DND-41 (cell line): ENCODE measurements at regions not wholly inside any gene's neighbourhood (a gene's known extent, or its start where the extent isn't known, plus 50 kb on each side); places are given as distances from the start of the nearest gene placed in this dataset.
"Not testable (repeated sequence)": the region's sequence is repeated elsewhere in the genome, so short reads cannot be mapped to it uniquely, and the experiment has no call there.

Experiments used
- ATAC-seq: fragments of 200-7000 bp; cut with Tn5 transposase; 3 replicates; pipeline ENCODE4 v1.9.1; 2021; ENCODE audit warnings: low read depth; ENCODE audit not compliant: insufficient read depth
- DNase-seq: peaks from one replicate; pipeline ENCODE4 v3.0.0-alpha.2; 2020
- H2AFZ ChIP-seq: 2 replicates; pipeline ENCODE4 v1.6.0; 2012; ENCODE audit warnings: low read depth, low read length
- H3K27ac ChIP-seq: 2 replicates; pipeline ENCODE4 v1.5.1; 2012; ENCODE audit warnings: low read length, inconsistent platforms
- H3K27me3 ChIP-seq: fragments of 200-600 bp; sonication (generic); 2 replicates; pipeline ENCODE4 v1.6.0; 2012; ENCODE audit warnings: low read length, mild to moderate bottlenecking, inconsistent platforms; ENCODE audit not compliant: insufficient read depth, poor library complexity
- H3K36me3 ChIP-seq: 2 replicates; pipeline ENCODE4 v1.5.1; 2012; ENCODE audit warnings: low read length, inconsistent platforms; ENCODE audit not compliant: insufficient read depth
- H3K4me1 ChIP-seq: 2 replicates; pipeline ENCODE4 v1.5.1; 2012; ENCODE audit warnings: mild to moderate bottlenecking, low read length; ENCODE audit not compliant: insufficient read depth
- H3K4me2 ChIP-seq: 2 replicates; pipeline ENCODE4 v1.6.0; 2012; ENCODE audit warnings: mild to moderate bottlenecking, moderate library complexity, low read length, inconsistent platforms; ENCODE audit not compliant: insufficient read depth
- H3K4me3 ChIP-seq, 2 experiments: fragments of 200-600 bp in 1 of 2; shearing (Covaris generic) in 1 of 2; 2 replicates each; pipeline ENCODE4 v1.5.1; 2012 to 2016; ENCODE audit warnings: inconsistent platforms in 2 of 2, low read length in 2 of 2, mild to moderate bottlenecking in 2 of 2, low read depth in 1 of 2, moderate library complexity in 1 of 2
- H3K79me2 ChIP-seq: 2 replicates; pipeline ENCODE4 v1.6.0; 2012; ENCODE audit warnings: low read length, inconsistent platforms; ENCODE audit not compliant: insufficient read depth
- H3K9ac ChIP-seq: 2 replicates; pipeline ENCODE4 v1.6.0; 2012; ENCODE audit warnings: low read depth, mild to moderate bottlenecking, inconsistent platforms, low read length, moderate library complexity
- H3K9me3 ChIP-seq: 2 replicates; pipeline ENCODE4 v1.5.1; 2012; ENCODE audit warnings: low read length, moderate library complexity, mild to moderate bottlenecking, inconsistent platforms; ENCODE audit not compliant: insufficient read depth, severe bottlenecking
- H4K20me1 ChIP-seq: 2 replicates; pipeline ENCODE4 v1.6.0; 2012; ENCODE audit warnings: low read length; ENCODE audit not compliant: insufficient read depth
- EZH2 ChIP-seq: IDR thresholded peaks from 3 replicates; pipeline ENCODE4 v1.6.1; 2012; ENCODE audit warnings: borderline replicate concordance, low read depth, mild to moderate bottlenecking, moderate library complexity, low read length, inconsistent platforms; ENCODE audit not compliant: severe bottlenecking
- TF ChIP-seq, protein P1 (sequence below): IDR thresholded peaks from 2 replicates; pipeline ENCODE4 v1.5.1; 2012; ENCODE audit warnings: borderline replicate concordance, low read length, moderate library complexity, mild to moderate bottlenecking; ENCODE audit not compliant: poor library complexity, severe bottlenecking; ENCODE audit errors: extremely low read depth

DNA sequence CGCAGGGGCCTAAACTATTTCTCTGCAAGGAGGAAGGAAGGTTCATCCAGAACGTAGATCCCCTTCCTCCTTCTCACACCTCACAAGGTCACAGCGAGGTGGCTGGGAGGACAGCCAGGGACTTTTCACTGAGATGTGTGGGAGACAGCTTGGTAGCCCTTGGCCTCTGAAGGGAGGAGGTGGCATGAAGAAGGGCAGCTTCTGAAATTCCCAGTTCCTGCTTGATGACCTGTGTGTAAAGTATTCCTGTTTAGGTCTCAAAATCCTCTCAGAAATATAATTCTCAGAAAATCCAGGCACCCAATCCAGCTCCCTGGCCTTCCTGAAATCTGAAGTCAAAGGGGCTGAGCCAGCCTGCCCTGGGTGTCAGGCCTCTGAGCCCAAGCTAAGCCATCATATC lies 84.9 kb upstream of the ALDH3B2 start:
- H3K4me3 ChIP-seq, H3K4me2 ChIP-seq, H3K27ac ChIP-seq, H3K9ac ChIP-seq, ATAC-seq, H3K9me3 ChIP-seq, H4K20me1 ChIP-seq, H3K36me3 ChIP-seq, H2AFZ ChIP-seq, DNase-seq, H3K79me2 ChIP-seq, H3K27me3 ChIP-seq, H3K4me1 ChIP-seq: not testable (repeated sequence)

GRCh38 chr11:67758467-67758866 lies 84.0 kb upstream of the ALDH3B2 start:
- H2AFZ ChIP-seq, H3K27me3 ChIP-seq, H4K20me1 ChIP-seq, H3K36me3 ChIP-seq, H3K4me2 ChIP-seq, H3K9ac ChIP-seq, ATAC-seq, H3K4me1 ChIP-seq, H3K79me2 ChIP-seq, H3K9me3 ChIP-seq, H3K27ac ChIP-seq, DNase-seq, H3K4me3 ChIP-seq: not testable (repeated sequence)

DNA sequence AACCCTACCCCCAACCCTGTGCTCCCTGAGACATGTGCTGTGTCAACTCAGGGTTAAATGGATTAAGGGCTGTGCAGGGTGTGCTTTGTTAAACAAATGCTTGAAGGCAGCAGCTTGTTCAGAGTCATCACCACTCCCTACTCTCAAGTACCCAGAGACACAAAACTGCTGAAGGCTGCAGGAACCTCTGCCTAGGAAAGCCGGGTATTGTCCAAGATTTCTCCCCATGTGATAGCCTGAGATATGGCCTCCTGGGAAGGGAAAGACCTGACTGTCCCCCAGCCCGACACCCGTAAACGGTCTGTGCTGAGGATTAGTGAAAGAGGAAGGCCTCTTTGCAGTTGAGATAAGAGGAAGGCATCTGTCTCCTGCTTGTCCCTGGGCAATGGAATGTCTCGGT lies 83.6 kb upstream of the ALDH3B2 start:
- H2AFZ ChIP-seq, H4K20me1 ChIP-seq, ATAC-seq, H3K4me3 ChIP-seq, H3K4me2 ChIP-seq, H3K79me2 ChIP-seq, H3K9ac ChIP-seq, H3K27me3 ChIP-seq, H3K27ac ChIP-seq, H3K4me1 ChIP-seq, DNase-seq, H3K36me3 ChIP-seq, H3K9me3 ChIP-seq: not testable (repeated sequence)

GRCh38 chr11:67753820-67754219 lies 79.4 kb upstream of the ALDH3B2 start:
- not testable (repeated sequence) for H3K4me1 ChIP-seq, H2AFZ ChIP-seq, H3K4me3 ChIP-seq, H3K4me2 ChIP-seq, H3K27ac ChIP-seq, H3K27me3 ChIP-seq, H4K20me1 ChIP-seq, H3K36me3 ChIP-seq, H3K9me3 ChIP-seq, H3K9ac ChIP-seq, ATAC-seq, DNase-seq, H3K79me2 ChIP-seq

DNA sequence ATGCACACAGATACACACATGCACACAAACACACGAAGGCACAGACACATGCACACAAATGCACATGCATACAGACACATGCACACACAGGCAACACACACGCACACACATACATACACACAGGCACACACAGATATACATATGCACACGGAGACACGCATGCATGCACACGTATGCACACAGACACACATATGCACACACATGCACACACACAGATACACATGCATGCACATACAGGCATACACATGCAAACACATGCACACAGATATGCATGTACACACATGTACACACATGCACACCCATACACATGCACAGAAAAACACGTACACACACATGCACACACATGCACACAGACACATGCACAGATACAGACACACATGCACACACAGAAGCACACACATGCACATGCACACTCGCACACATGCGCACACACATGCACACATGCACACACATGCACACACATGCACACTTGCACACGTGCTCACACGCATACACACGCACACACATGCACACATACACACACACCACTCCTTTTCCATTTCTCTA lies 70.8 kb upstream of the ALDH3B2 start:
- Histone ChIP-seq H3K4me1 (no peaks in the 10 kb centered on the region), H3K9me3 (no peaks in the 10 kb centered on the region), H3K36me3 (no peaks in the 10 kb centered on the region), H3K4me2 (no peak overlapping the region), H3K9ac (no peak overlapping the region), H3K79me2 (no peaks in the 10 kb centered on the region), H3K4me3 (no peak overlapping the region), H3K27ac (no peak overlapping the region), H4K20me1 (no peaks in the 10 kb centered on the region), H3K27me3 (no peaks in the 10 kb centered on the region), H2AFZ (no peak overlapping the region)
- DNase-seq = no peak
- ATAC-seq = no peak
- TF ChIP-seq, protein P1, sequence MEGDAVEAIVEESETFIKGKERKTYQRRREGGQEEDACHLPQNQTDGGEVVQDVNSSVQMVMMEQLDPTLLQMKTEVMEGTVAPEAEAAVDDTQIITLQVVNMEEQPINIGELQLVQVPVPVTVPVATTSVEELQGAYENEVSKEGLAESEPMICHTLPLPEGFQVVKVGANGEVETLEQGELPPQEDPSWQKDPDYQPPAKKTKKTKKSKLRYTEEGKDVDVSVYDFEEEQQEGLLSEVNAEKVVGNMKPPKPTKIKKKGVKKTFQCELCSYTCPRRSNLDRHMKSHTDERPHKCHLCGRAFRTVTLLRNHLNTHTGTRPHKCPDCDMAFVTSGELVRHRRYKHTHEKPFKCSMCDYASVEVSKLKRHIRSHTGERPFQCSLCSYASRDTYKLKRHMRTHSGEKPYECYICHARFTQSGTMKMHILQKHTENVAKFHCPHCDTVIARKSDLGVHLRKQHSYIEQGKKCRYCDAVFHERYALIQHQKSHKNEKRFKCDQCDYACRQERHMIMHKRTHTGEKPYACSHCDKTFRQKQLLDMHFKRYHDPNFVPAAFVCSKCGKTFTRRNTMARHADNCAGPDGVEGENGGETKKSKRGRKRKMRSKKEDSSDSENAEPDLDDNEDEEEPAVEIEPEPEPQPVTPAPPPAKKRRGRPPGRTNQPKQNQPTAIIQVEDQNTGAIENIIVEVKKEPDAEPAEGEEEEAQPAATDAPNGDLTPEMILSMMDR = no peak
- no peak for TF ChIP-seq EZH2

GRCh38 chr11:67744231-67744630 lies 69.8 kb upstream of the ALDH3B2 start:
- not testable (repeated sequence) for H3K9me3 ChIP-seq, H3K79me2 ChIP-seq, H3K4me1 ChIP-seq, H3K4me2 ChIP-seq, ATAC-seq, H2AFZ ChIP-seq, H3K27me3 ChIP-seq, H3K4me3 ChIP-seq, H3K27ac ChIP-seq, H3K9ac ChIP-seq, DNase-seq, H4K20me1 ChIP-seq, H3K36me3 ChIP-seq

- not testable (repeated sequence) for H3K27ac ChIP-seq, H3K4me2 ChIP-seq, DNase-seq, ATAC-seq, H3K36me3 ChIP-seq, H3K4me3 ChIP-seq, H2AFZ ChIP-seq, H4K20me1 ChIP-seq, H3K27me3 ChIP-seq, H3K79me2 ChIP-seq, H3K9me3 ChIP-seq, H3K4me1 ChIP-seq, H3K9ac ChIP-seq
Measured at GRCh38 chr11:67738231-67738630, 63.8 kb upstream of the ALDH3B2 start.
